Psoas muscle (tissue), 7 donors: ENCODE measurements at regions not wholly inside any gene's neighbourhood (a gene's known extent, or its start where the extent isn't known, plus 50 kb on each side); places are given as distances from the start of the nearest gene placed in this dataset.
A peak's percentile ranks its signal among the peaks of the same experiment; 100 is the strongest.

Experiments used
- ATAC-seq, 4 donors: fragments of 200-7000 bp; cut with Tn5 transposase; one replicate each; pipeline ENCODE4 v1.9.1; 2020; ENCODE audit warnings: moderate library complexity in 3 of 4, mild to moderate bottlenecking in 2 of 4
- DNase-seq, 2 donors: peaks; one replicate each; pipeline ENCODE4 v3.0.0-alpha.2; 2020
- H3K27ac ChIP-seq: fragments of 200-600 bp; one replicate; pipeline ENCODE4 v1.8.0; 2022
- H3K27me3 ChIP-seq, 3 donors: fragments of 200-600 bp in 1 of 3; one replicate each; pipeline versions ENCODE4 v1.6.1 to v1.8.0; 2013 to 2022; ENCODE audit warnings: low read length in 2 of 3, mild to moderate bottlenecking in 2 of 3, moderate library complexity in 1 of 3; ENCODE audit not compliant: insufficient read depth in 3 of 3
- H3K36me3 ChIP-seq, 2 donors: fragments of 200-600 bp in 1 of 2; one replicate each; pipeline versions ENCODE4 v1.6.1 to v1.8.0; 2013 to 2022; ENCODE audit warnings: low read depth in 1 of 2, mild to moderate bottlenecking in 1 of 2, moderate library complexity in 1 of 2; ENCODE audit not compliant: insufficient read depth in 1 of 2
- H3K4me1 ChIP-seq: fragments of 200-600 bp; one replicate; pipeline ENCODE4 v1.8.0; 2022
- H3K4me3 ChIP-seq: fragments of 200-600 bp; one replicate; pipeline ENCODE4 v1.8.0; 2022; ENCODE audit warnings: mild to moderate bottlenecking
- H3K9me3 ChIP-seq: fragments of 200-600 bp; one replicate; pipeline ENCODE4 v1.8.0; 2022
- CTCF ChIP-seq: fragments of 200-600 bp; IDR thresholded peaks from one replicate; pipeline ENCODE4 v1.8.0; 2022; ENCODE audit warnings: antibody characterized with exemption
- WGBS, 3 donors: extraction: QIAGEN DNeasy Blood & Tissue Kit; methylation state at CpG; one replicate each; pipeline versions ENCODE4 v1.1.6 to v1.1.7; 2013; 5-methylcytosine and 5-hydroxymethylcytosine counted together
- intact Hi-C, 2 donors: fragments of 100-400 bp; cut with DNase I; formaldehyde crosslinking; loops; one replicate each; pipeline versions ENCODE4 v1.11.0 to v1.14.2; 2022
- donor health status: healthy with polysubstance abuse.
- donor health status: DM: no; HTN: no; CAD: no; lungs with moderate emphysema.
- donor health status: Bipolar disorder and iron deficiency.
- donor health status: healthy.
- donor health status: DM: yes; HTN: yes; CAD: no.
- donor health status: DM: no; HTN: no; CAD: no.
- donor health status: DM: yes; HTN: yes; CAD: no.

- H3K27me3 ChIP-seq = no peaks in the 10 kb centered on the region
- no peak for TF ChIP-seq CTCF
- no peaks in the 10 kb centered on the region for H3K36me3 ChIP-seq
- no peak overlapping the region for H3K4me3 ChIP-seq
- DNase-seq (no peak), ATAC-seq (no peak)
- H3K27ac ChIP-seq = no peak overlapping the region
- intact Hi-C loops = no loop called here
- H3K4me1 ChIP-seq = peaks cover 14% of the 10 kb centered on the region
- no peaks in the 10 kb centered on the region for H3K9me3 ChIP-seq
- WGBS, 3 donors = 41 to 56% (median 53%) methylated on average over 1 of the region's 1 CpG
Observed at GRCh38 chr15:56837273-56837672, 81.2 kb upstream of the TCF12 start.

- Histone ChIP-seq H3K9me3 (no peaks in the 10 kb centered on the region), H3K27ac (no peak overlapping the region), H3K4me3 (no peak overlapping the region), H3K27me3 (no peaks in the 10 kb centered on the region), H3K4me1 (peaks cover 19% of the 10 kb centered on the region), H3K36me3 (no peaks in the 10 kb centered on the region)
- ATAC-seq (no peak), DNase-seq (no peak)
- WGBS, 3 donors = 19 to 36% (median 22%) methylated on average over 2 of the region's 2 CpGs
- intact Hi-C loops = no loop called here
- TF ChIP-seq CTCF = no peak
Observed at GRCh38 chr15:56835718-56836171, 82.7 kb upstream of the TCF12 start.

GRCh38 chr15:56832125-56832524 lies 86.3 kb upstream of the TCF12 start:
- Histone ChIP-seq H3K27me3 (no peaks in the 10 kb centered on the region), H3K27ac (peak overlapping the region; percentile 78), H3K36me3 (no peaks in the 10 kb centered on the region), H3K4me3 (peak overlapping the region; percentile 28), H3K4me1 (peaks cover 19% of the 10 kb centered on the region), H3K9me3 (no peaks in the 10 kb centered on the region)
- DNase-seq (peak; percentile 61 to 86), ATAC-seq (peak; percentile 92 to 98 (median 93))
- intact Hi-C loops = loop anchor here in 1 of 2 donors (5.0 kb wide), 1 partner anchor 55 kb away; no protein-coding TSS in a partner anchor
- 24 to 32% (median 30%) methylated on average over 5 of the region's 5 CpGs for WGBS, 3 donors
- TF ChIP-seq CTCF = no peak

GRCh38 chr15:56831467-56832005 lies 86.9 kb upstream of the TCF12 start:
- 59 to 82% (median 67%) methylated on average over 3 of the region's 3 CpGs for WGBS, 3 donors
- peak; percentile 48 to 79 (median 65) for ATAC-seq
- no peak for TF ChIP-seq CTCF

GRCh38 chr15:56824175-56824574 lies 90.9 kb upstream of the ZNF280D start:
- peak overlapping the region; percentile 82 for H3K27ac ChIP-seq
- no peak for TF ChIP-seq CTCF
- ATAC-seq (peak; percentile 61 to 96 (median 83)), DNase-seq (no peak)
- H3K9me3 ChIP-seq = no peaks in the 10 kb centered on the region
- H3K4me1 ChIP-seq = peaks cover 19% of the 10 kb centered on the region
- intact Hi-C loops = loop anchor here (5.0 to 10.0 kb wide), 4 partner anchors 321 to 483 kb away; no protein-coding TSS in a partner anchor
- H3K27me3 ChIP-seq = no peaks in the 10 kb centered on the region
- no peak overlapping the region for H3K4me3 ChIP-seq
- H3K36me3 ChIP-seq = no peaks in the 10 kb centered on the region
- 45 to 70% (median 63%) methylated on average over 2 of the region's 2 CpGs for WGBS, 3 donors

More at GRCh38 chr15:56831467-56832005, 86.9 kb upstream of the TCF12 start:
- Histone ChIP-seq H3K4me3 (no peak overlapping the region), H3K27ac (peak overlapping the region; percentile 78), H3K9me3 (no peaks in the 10 kb centered on the region), H3K27me3 (no peaks in the 10 kb centered on the region), H3K36me3 (no peaks in the 10 kb centered on the region), H3K4me1 (peaks cover 14% of the 10 kb centered on the region)
- intact Hi-C loops = loop anchor here in 1 of 2 donors (5.0 kb wide), 1 partner anchor 56 kb away; no protein-coding TSS in a partner anchor
- DNase-seq = no peak
